SK-N-SH treated with all-trans-retinoic acid at 6 μM for 48 hours (cell line): ENCODE measurements at regions not wholly inside any gene's neighbourhood (a gene's known extent, or its start where the extent isn't known, plus 50 kb on each side); places are given as distances from the start of the nearest gene placed in this dataset.

Experiments used
- ZFP3 ChIP-seq: fragments of 250-450 bp; sonication (Bioruptor Pico); IDR thresholded peaks from 2 replicates; pipeline ENCODE4 v1.5.0; 2020; ENCODE audit warnings: mild to moderate bottlenecking, moderate library complexity
- TF ChIP-seq, protein P1 (sequence below): fragments of 250-450 bp; sonication (Bioruptor Pico); IDR thresholded peaks from 2 replicates; pipeline ENCODE4 v1.8.0; 2020; ENCODE audit warnings: mild to moderate bottlenecking, moderate library complexity, borderline replicate concordance

DNA sequence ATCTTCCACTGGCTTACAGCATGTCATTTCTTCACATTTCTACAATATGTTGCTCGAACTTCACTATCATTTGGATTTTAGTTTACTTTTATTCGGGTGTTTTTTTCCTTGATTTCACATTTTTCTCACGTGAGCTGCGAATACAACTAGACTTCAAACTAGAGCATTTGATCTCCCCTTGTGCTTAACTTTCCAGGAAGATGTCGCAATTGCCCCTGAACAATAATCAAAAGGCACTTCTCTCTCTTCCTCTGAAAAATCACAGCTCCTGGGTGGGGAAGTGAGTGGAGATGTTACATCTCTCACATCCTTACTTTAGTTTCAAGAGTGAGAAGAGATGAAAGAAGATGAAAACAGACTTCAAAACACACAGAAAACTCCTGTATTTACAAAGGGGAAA, 587.9 kb downstream of the TBL1XR1 start:
- TF ChIP-seq ZFP3 (CRISPR knock-in tag): no peak
- TF ChIP-seq, protein P1, sequence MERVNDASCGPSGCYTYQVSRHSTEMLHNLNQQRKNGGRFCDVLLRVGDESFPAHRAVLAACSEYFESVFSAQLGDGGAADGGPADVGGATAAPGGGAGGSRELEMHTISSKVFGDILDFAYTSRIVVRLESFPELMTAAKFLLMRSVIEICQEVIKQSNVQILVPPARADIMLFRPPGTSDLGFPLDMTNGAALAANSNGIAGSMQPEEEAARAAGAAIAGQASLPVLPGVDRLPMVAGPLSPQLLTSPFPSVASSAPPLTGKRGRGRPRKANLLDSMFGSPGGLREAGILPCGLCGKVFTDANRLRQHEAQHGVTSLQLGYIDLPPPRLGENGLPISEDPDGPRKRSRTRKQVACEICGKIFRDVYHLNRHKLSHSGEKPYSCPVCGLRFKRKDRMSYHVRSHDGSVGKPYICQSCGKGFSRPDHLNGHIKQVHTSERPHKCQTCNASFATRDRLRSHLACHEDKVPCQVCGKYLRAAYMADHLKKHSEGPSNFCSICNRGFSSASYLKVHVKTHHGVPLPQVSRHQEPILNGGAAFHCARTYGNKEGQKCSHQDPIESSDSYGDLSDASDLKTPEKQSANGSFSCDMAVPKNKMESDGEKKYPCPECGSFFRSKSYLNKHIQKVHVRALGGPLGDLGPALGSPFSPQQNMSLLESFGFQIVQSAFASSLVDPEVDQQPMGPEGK (CRISPR knock-in tag): no peak
